Trophoblast cell (in vitro differentiated cells and primary cell): ENCODE measurements at regions not wholly inside any gene's neighbourhood (a gene's known extent, or its start where the extent isn't known, plus 50 kb on each side); places are given as distances from the start of the nearest gene placed in this dataset.

Experiments used
- DNase-seq, 2 donors: peaks; one replicate each; pipeline ENCODE4 v3.0.0-alpha.2; 2016
- H2AFZ ChIP-seq: 2 replicates; pipeline ENCODE4 v1.6.1; 2013; ENCODE audit warnings: low read length, moderate library complexity, mild to moderate bottlenecking; ENCODE audit not compliant: insufficient read depth, poor library complexity
- H2AK5ac ChIP-seq: 2 replicates; pipeline ENCODE4 v1.6.1; 2013; ENCODE audit warnings: mild to moderate bottlenecking, low read length
- H2BK120ac ChIP-seq: 2 replicates; pipeline ENCODE4 v1.6.1; 2013; ENCODE audit warnings: low read length, mild to moderate bottlenecking, moderate library complexity; ENCODE audit not compliant: insufficient read depth, poor library complexity
- H2BK12ac ChIP-seq: 2 replicates; pipeline ENCODE4 v1.6.1; 2013; ENCODE audit warnings: mild to moderate bottlenecking, low read length, moderate library complexity
- H2BK5ac ChIP-seq: 2 replicates; pipeline ENCODE4 v1.6.1; 2013; ENCODE audit warnings: low read length, low read depth, moderate library complexity, mild to moderate bottlenecking; ENCODE audit not compliant: poor library complexity
- H3K14ac ChIP-seq: 2 replicates; pipeline ENCODE4 v1.6.1; 2013; ENCODE audit warnings: mild to moderate bottlenecking, low read length
- H3K18ac ChIP-seq: 2 replicates; pipeline ENCODE4 v1.6.1; 2013; ENCODE audit warnings: mild to moderate bottlenecking, low read length
- H3K23ac ChIP-seq: 2 replicates; pipeline ENCODE4 v1.6.1; 2013; ENCODE audit warnings: low read length
- H3K27ac ChIP-seq: 2 replicates; pipeline ENCODE4 v1.5.1; 2013; ENCODE audit warnings: low read depth, mild to moderate bottlenecking, inconsistent platforms, low read length, moderate library complexity
- H3K27me3 ChIP-seq: 2 replicates; pipeline ENCODE4 v1.6.1; 2013; ENCODE audit warnings: inconsistent platforms, mild to moderate bottlenecking, low read length, moderate library complexity; ENCODE audit not compliant: insufficient read depth
- H3K36me3 ChIP-seq, 2 experiments: 1 replicate in 1 of 2; 2 replicates in 1 of 2; pipeline ENCODE4 v1.6.1; 2013; ENCODE audit warnings: low read length in 2 of 2, mild to moderate bottlenecking in 2 of 2, moderate library complexity in 1 of 2; ENCODE audit not compliant: insufficient read depth in 2 of 2, control insufficient read depth in 1 of 2
- H3K4ac ChIP-seq: 2 replicates; pipeline ENCODE4 v1.6.1; 2013; ENCODE audit warnings: low read depth, mild to moderate bottlenecking, low read length, moderate library complexity
- H3K4me1 ChIP-seq, 2 experiments: 1 replicate in 1 of 2; 2 replicates in 1 of 2; pipeline ENCODE4 v1.6.1; 2013; ENCODE audit warnings: low read length in 2 of 2, mild to moderate bottlenecking in 2 of 2, moderate library complexity in 1 of 2; ENCODE audit not compliant: insufficient read depth in 2 of 2, control insufficient read depth in 1 of 2
- H3K4me2 ChIP-seq: 2 replicates; pipeline ENCODE4 v1.6.1; 2013; ENCODE audit warnings: inconsistent platforms, mild to moderate bottlenecking, low read length, moderate library complexity
- H3K4me3 ChIP-seq: 2 replicates; pipeline ENCODE4 v1.5.1; 2013; ENCODE audit warnings: mild to moderate bottlenecking, low read depth, low read length, inconsistent platforms
- H3K79me1 ChIP-seq: one replicate; pipeline ENCODE4 v1.6.1; 2013; ENCODE audit warnings: low read length
- H3K79me2 ChIP-seq: 2 replicates; pipeline ENCODE4 v1.6.1; 2013; ENCODE audit warnings: low read length, mild to moderate bottlenecking; ENCODE audit not compliant: control insufficient read depth, insufficient read depth, poor library complexity
- H3K9ac ChIP-seq: 2 replicates; pipeline ENCODE4 v1.6.1; 2013; ENCODE audit warnings: mild to moderate bottlenecking, low read length
- H3K9me3 ChIP-seq: 2 replicates; pipeline ENCODE4 v1.6.1; 2013; ENCODE audit warnings: low read depth, mild to moderate bottlenecking, control low read depth, inconsistent platforms, low read length; ENCODE audit not compliant: insufficient read depth
- H4K12ac ChIP-seq: 2 replicates; pipeline ENCODE4 v1.6.1; 2013; ENCODE audit warnings: low read depth, mild to moderate bottlenecking, low read length, moderate library complexity
- H4K8ac ChIP-seq: 2 replicates; pipeline ENCODE4 v1.6.1; 2013; ENCODE audit warnings: low read depth, mild to moderate bottlenecking, low read length, moderate library complexity
- H4K91ac ChIP-seq: one replicate; pipeline ENCODE4 v1.6.1; 2013; ENCODE audit warnings: low read depth, mild to moderate bottlenecking, low read length, moderate library complexity
- WGBS: extraction: QIAGEN DNeasy Blood & Tissue Kit; methylation state at CpG from one replicate; pipeline ENCODE4 v1.1.7; 2013; ENCODE audit warnings: missing lambda C conversion rate; ENCODE audit not compliant: insufficient read length, insufficient coverage; ENCODE audit errors: extremely low coverage; 5-methylcytosine and 5-hydroxymethylcytosine counted together

GRCh38 chr5:53826504-53826903 is 266.1 kb downstream of the NDUFS4 start:
- Histone ChIP-seq H2BK120ac (no peak overlapping the region), H2BK12ac (no peak overlapping the region), H3K79me2 (no peaks in the 10 kb centered on the region), H3K4me1 (no peaks in the 10 kb centered on the region), H3K18ac (no peak overlapping the region), H4K8ac (no peak overlapping the region), H3K36me3 (no peaks in the 10 kb centered on the region), H3K23ac (no peak overlapping the region), H2AK5ac (no peak overlapping the region), H4K12ac (no peak overlapping the region), H4K91ac (no peak overlapping the region), H3K4ac (no peak overlapping the region), H2AFZ (no peak overlapping the region), H3K14ac (no peak overlapping the region), H3K27me3 (no peaks in the 10 kb centered on the region), H2BK5ac (no peak overlapping the region), H3K79me1 (no peaks in the 10 kb centered on the region), H3K9me3 (no peaks in the 10 kb centered on the region), H3K9ac (no peak overlapping the region), H3K27ac (no peak overlapping the region), H3K4me3 (no peak overlapping the region), H3K4me2 (no peak overlapping the region)
- DNase-seq: no peak
- no CpG with 5 or more reads among the region's 7 CpGs for WGBS

GRCh38 chr5:53827211-53827651 is 266.8 kb downstream of the NDUFS4 start:
- Histone ChIP-seq H4K12ac (no peak overlapping the region), H3K4ac (no peak overlapping the region), H3K9ac (no peak overlapping the region), H3K9me3 (no peaks in the 10 kb centered on the region), H3K27me3 (no peaks in the 10 kb centered on the region), H2BK120ac (no peak overlapping the region), H3K79me2 (no peaks in the 10 kb centered on the region), H3K79me1 (no peaks in the 10 kb centered on the region), H2BK12ac (no peak overlapping the region), H3K18ac (no peak overlapping the region), H2AK5ac (no peak overlapping the region), H3K23ac (no peak overlapping the region), H2BK5ac (no peak overlapping the region), H2AFZ (no peak overlapping the region), H3K4me1 (no peaks in the 10 kb centered on the region), H3K36me3 (no peaks in the 10 kb centered on the region), H3K4me3 (no peak overlapping the region), H4K91ac (no peak overlapping the region), H3K4me2 (no peak overlapping the region), H3K14ac (no peak overlapping the region), H3K27ac (no peak overlapping the region), H4K8ac (no peak overlapping the region)
- no CpG with 5 or more reads among the region's 4 CpGs for WGBS
- DNase-seq: no peak

GRCh38 chr5:53831496-53831895 is 271.1 kb downstream of the NDUFS4 start:
- Histone ChIP-seq H2AK5ac (no peak overlapping the region), H3K9ac (no peak overlapping the region), H3K79me2 (no peaks in the 10 kb centered on the region), H4K91ac (no peak overlapping the region), H3K36me3 (no peaks in the 10 kb centered on the region), H2AFZ (no peak overlapping the region), H3K18ac (no peak overlapping the region), H3K4me3 (no peak overlapping the region), H2BK5ac (no peak overlapping the region), H3K79me1 (no peaks in the 10 kb centered on the region), H3K4ac (no peak overlapping the region), H2BK120ac (no peak overlapping the region), H4K12ac (no peak overlapping the region), H3K27me3 (no peaks in the 10 kb centered on the region), H4K8ac (no peak overlapping the region), H3K27ac (no peak overlapping the region), H3K9me3 (no peaks in the 10 kb centered on the region), H3K4me1 (no peaks in the 10 kb centered on the region), H2BK12ac (no peak overlapping the region), H3K23ac (no peak overlapping the region), H3K4me2 (no peak overlapping the region), H3K14ac (no peak overlapping the region)
- no peak for DNase-seq
- WGBS: no CpG with 5 or more reads among the region's 2 CpGs
